ENCODE measurements at regions not wholly inside any gene's neighbourhood (a gene's known extent, or its start where the extent isn't known, plus 50 kb on each side); places are given as distances from the start of the nearest gene placed in this dataset.

DNA sequence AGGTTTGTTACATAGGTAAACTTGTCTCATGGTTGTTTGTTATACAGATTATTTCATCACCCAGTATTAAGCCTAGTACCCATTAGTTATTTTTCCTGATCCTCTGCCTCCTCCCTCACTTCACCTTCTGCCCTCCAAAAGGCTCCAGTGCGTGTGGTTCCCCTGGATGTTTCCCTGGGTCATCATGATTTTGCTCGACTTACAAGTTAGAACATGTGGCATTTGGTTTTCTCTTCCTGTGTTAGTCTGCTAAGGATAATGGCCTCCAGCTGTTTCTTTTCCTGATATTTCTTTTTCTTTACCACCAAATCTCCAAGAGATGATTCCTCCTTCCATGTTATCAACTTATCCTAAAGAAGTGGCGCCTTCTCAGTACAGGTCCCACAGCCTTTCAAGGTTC is 543.1 kb upstream of the ADGRL3 start:
- TF ChIP-seq CTCF (IDR thresholded peaks at IDR 0.05) (no peak), POLR2A (IDR thresholded peaks at IDR 0.05) (no peak)

Data from right lobe of liver (tissue), 4 donors.